Dedifferentiated amniotic fluid mesenchymal stem cell (primary cell): ENCODE measurements at regions not wholly inside any gene's neighbourhood (a gene's known extent, or its start where the extent isn't known, plus 50 kb on each side); places are given as distances from the start of the nearest gene placed in this dataset.

Source experiments
- DNase-seq: peaks from one replicate; pipeline ENCODE4 v3.0.0-alpha.2; 2016; ENCODE audit errors: extremely low spot score

DNA sequence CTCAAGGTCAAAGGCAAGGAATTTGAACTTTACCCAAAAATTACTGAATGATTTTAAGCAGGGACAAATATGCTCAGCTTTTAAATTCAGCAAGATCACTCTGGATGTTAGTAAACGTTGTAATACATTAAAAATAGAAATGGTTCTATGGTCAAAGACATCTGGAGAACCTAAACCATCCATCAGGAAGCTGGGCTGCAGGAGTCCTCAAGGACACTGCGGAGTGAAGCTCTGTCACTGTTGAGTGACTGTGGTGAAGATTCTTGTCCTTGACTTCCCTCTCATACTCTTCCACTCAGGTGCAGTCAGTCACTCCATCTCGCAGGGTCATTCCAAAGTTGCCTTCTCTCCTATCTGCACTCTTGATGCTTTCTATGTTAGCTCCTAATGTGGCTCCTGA is 450.7 kb downstream of the FOXO1 start:
- no peak for DNase-seq

GRCh38 chr13:40217675-40218074 is 448.8 kb downstream of the FOXO1 start:
- DNase-seq: no peak

DNA sequence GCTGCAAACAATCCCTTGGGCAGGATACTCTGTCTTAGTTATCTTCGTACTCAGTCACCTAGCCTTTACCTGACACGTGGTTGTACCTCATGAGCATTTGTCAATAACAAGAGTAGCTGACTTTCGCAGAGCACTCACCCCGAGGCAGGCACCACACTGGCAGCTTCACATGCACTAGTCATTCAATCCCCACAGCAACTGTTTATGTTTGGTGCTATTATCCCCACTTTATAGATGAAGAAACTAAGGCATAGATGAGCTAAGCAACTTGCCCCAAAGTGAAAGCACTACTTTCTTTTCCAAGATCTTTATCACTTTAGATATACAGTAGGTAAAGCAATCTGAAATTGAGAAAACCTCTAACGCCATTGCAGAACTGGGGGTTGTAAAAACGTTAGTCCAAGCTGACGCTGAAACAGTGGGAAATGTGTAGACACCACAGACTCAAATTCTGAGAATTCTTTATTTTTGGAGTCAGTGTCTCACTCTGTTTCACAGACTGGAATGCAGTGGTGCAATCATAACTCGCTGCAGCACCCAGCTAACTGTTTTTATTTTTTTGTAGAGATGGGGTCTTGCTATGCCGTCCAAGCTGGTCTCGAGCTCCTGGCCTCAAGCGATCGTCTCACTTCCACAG is 446.0 kb downstream of the FOXO1 start:
- no peak for DNase-seq

DNA sequence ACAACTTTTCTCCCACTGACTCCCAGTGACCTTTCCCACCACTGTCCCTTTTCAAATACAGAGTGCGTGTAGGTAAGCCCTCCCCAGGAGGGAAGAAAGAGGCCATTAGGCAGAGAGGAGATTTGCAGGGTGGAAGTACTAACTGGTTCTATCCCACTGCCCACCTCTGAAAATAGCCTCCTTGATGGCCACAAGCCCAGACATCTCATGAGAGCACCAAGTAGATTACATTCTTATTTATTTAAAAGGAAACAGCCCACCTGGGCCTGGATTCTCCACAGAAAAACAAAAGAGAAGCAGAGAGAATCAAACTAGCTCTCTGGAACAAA is 445.3 kb downstream of the FOXO1 start:
- no peak for DNase-seq

- no peak for DNase-seq
Observed at GRCh38 chr13:40221460-40222201, 444.8 kb downstream of the FOXO1 start.

GRCh38 chr13:40223585-40223984 is 442.9 kb downstream of the FOXO1 start:
- no peak for DNase-seq

DNA sequence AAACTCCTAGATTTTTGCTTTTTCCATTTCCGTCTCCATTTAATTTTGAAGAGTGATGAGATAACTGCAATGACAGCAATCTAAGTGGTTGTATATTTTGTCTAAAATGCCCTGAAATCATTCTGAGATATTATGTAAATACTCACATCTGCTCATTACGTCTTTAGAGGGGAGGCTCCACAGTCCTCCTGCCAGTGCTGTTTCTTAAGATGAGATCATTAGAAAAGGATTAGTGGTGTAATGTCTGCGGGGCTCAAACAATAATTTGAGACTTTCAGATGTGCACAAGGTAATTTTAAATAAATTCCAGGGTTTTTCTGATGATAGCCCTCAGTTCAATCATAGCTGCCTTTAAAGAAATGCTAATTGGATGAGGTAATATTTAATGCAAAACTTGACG is 437.9 kb downstream of the FOXO1 start:
- DNase-seq: no peak

DNA sequence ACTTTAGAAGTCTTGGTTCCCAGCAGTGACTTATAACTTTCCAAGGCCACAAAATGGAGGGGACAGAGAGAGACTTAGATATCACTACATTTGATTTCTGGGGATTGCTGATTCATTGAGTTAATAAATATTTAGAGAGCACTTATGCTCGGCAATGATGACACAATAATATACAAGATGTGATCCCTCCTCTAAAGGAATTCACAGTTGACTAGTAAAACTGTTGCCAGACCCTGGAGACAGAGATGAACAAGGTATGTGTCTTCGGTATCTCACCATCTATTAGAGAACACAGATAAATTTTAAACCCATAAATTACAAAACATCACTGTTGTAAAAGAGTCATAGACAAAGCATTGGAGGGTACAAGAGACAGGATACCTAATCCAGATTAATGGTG is 437.5 kb downstream of the FOXO1 start:
- DNase-seq: no peak

DNA sequence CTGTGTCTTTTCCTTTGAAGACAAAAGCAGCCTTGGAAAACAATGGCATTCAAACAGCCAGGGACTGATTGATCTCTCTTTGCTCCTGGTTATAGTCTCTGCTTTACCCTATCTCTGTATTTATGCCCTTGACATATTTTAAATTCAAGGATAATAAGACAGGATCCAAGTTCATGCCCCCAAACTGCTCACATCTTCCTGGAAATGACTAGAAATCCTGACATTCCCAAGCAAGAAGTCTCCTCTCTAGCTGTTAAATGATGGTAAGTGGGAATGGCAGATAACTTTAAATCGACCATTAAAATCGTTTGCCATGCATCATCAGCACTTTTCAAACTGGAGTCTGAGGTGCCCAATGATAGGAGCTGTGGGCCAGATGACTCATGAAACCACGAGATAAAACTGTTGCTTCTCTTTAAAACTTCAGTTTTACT is 435.6 kb downstream of the FOXO1 start:
- DNase-seq: no peak

DNA sequence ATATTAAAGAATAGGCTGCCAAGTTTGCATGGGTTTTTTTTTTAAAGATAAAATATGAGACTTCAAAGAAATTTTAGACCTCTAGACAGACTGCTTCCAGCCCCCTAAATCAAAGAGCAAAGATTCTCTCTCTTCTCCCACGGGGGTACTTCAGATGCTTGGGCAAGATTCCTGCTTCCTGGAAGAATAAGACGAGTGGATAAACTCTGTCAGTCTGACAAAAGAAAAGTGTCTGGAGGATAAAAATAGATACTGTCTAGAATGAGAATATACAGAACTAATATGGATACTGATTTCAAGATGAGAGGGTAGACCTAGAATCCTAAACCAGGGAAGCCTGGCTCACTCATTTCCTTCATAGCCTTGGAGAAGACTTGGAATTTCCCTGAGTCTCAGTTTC is 435.1 kb downstream of the FOXO1 start:
- DNase-seq: no peak

DNA sequence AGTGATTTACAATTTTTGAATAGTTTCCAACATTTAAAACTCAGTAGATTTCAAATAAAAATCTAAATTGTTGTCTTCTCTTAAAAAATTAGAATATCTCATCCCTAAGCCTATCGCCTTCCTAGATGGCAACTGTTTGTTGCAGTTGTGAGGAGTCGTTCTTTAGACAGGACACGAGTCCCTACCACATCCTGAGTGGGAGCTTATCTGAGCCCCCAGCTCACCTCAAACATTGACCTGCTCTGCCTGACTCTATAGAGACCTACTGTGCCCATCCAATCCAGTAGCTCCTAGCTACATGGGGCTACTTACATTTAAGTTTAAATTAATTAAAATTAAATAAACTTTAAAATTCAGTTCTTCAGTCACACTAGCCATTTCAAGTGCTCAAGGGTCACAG is 434.7 kb downstream of the FOXO1 start:
- no peak for DNase-seq

DNA sequence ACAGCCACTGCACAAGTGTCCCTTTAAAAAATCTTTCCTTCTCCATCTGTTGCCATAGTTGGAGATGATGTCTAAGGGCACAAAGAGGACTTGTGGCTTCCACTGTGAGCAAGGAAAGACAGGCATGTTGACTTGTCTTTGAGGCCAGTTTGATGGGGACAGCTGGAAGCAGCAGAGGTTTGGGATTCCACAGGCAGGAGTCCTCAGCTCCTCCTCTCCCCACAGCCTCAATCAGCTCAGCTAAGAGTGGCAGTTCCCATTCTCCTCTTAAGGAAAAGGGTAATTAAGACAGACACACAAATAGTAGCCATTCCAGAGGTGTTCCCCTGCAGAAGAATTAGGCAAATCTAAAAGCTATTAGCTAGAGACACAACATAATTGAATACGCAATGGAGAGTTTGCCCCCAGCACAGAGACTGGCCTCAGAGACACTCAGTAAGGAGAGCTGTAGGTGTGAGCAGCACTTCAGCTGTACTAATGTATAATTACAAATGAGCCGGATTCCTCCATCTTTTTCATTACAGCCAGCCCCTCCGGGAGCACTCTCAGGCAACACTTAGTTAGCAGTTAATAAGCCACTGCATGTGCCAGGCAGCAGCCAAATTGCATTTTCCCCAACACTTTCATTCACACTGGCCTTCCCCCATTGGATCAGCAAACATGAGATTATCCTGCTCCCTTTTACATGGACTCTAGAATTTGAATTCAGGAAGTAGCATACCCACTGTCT is 434.0 kb downstream of the FOXO1 start:
- no peak for DNase-seq

GRCh38 chr13:40233731-40234195 is 432.7 kb downstream of the FOXO1 start:
- DNase-seq: no peak

GRCh38 chr13:40235160-40235796 is 431.2 kb downstream of the FOXO1 start:
- DNase-seq: no peak

DNA sequence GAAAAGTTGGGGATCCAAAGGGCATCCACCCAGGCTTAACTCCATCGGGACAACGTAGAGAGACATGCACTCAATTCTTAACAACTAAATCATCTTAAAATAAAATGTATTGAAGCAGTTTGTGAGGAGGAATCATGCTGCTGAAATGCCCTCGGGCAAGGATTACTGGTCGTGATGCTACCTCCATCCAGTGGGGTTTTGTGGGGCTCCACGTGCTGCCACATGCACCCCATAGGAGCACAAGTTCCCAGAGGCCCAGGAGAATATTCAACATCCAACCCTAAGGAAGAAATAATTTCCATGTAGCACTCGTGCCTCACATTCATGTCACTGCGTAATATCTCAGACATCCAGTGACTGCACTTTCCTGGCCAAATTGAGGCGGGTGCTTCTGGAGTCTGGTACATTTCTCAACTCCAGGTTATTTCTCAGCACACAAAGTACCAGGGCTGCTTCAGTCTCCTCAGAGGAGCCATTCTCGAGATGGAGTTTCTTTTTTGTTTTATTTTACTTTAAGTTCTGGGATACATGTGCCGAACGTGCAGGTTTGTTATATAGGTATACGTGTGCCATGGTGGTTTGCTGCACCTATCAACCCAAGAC is 429.8 kb downstream of the FOXO1 start:
- DNase-seq: no peak

DNA sequence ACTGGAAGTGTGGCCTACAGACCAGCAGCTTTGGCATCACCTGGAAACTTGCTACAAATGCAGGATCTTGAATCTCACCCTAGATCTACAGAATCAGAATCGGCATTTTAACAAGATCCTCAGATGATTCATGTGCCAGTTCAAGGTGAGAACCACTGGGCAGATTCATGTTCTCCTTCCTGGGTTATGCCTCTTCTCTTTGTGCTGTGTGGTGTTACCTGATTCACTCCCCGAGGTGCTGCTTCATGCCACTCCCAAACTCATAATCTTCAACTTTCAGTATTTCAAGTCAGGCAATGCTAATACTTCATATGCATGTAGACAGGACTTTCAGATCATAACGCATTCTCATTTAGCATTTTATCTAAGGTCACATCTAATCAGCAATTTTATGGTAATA is 427.7 kb downstream of the FOXO1 start:
- no peak for DNase-seq

DNA sequence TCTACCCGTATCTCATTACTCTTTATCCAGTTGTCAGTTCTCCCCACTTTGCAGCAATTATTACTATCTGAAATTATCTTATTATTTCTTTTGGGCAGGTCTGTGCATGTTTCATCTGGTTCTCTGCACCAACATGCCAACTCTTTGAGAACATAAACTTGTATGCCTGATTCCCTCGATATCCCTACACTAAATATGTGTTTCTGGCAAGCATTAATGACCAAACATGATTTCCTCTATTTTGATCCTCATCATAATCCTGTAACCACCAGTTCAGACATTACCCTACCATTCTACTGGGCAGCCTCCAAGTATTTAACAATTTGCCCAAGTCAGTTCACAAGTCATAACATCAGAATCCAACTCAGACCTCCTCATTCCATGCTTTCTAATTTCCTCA is 426.1 kb downstream of the FOXO1 start:
- DNase-seq: no peak

DNA sequence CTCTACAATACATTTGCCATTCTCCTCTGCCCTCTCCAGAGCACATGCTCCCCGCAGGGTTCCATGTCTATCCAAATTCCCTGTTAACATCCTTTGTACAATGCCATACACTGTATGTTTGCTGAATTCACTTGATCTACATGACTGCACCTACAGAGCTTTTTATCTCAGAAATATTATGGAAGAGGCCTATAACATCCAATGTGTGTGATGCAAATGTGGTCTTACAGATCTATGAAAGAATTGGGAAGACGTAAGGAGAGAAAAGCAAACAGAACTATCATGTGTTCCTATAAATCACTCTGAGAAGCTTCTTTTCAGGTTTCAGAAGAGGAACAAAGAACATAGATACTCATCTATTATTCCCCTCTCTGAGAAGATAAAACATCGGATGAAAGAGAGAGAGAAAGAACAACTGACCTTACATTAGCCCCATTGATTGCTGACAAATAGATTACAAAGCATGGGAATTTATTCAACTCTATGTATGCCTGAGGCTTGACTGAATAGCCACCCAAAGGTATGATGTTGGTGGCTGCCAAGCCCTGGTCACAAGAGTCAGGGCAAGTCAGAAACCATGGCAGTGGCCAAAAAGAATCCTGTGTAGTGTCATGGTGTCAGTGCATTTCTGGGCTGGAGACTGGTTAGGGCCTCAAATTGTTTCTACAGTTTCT is 425.2 kb downstream of the FOXO1 start:
- no peak for DNase-seq

DNA sequence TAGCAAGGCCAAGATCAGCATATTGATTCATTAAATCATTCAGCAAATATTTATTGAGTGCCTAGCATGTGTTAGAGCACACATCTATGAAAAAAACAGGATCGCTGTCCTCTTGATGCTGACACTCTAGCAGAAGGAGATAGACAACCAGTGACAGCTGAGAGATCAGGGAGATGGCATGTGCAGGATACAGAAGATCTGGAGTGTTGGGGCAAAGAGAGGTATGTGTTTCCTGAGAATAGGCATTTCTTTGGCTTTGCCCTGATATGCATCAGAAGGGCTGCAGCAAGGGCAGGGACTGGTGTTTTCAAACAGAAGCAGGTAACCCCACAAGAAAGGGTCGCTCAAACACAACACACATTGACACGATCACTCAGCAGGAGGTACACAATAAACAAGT is 423.4 kb downstream of the FOXO1 start:
- DNase-seq: no peak

DNA sequence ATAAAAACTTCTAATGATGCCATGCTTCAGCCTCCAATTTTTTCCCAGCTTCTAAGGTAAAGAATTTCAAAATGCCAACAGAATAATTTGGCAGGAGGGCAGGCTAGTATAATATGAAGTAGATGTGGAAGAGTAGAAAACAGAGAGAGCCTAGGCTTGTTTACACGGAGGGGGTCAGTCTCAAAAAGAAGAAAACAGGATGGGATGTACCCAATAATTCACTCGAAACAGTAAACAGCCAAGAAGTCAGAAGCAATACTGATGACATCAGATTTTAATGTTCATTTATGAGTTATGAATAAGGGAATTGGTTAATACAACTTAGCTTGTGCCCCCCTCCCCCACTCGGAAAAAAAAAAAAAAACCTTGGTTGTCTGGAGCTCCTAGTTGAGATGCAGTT is 422.5 kb downstream of the FOXO1 start:
- no peak for DNase-seq

DNA sequence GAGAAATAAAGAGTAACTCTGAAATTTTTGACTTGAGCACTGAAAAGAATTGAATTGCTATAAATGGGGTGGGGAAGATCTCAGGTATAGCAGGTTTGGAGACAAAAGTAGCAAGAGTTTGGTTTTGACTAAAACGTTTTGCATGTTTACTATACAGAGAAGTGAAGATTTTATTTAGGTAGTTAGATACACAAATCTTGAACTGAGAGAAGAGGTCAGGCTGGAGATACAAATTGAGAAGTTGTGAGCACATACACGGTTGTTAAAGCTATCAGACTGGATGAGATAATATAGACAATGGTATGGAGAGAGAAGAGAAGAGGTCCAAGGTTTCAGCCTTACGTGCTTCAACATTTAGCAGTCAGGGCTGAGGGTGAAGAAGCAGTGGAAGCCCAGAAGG is 420.9 kb downstream of the FOXO1 start:
- DNase-seq: no peak

DNA sequence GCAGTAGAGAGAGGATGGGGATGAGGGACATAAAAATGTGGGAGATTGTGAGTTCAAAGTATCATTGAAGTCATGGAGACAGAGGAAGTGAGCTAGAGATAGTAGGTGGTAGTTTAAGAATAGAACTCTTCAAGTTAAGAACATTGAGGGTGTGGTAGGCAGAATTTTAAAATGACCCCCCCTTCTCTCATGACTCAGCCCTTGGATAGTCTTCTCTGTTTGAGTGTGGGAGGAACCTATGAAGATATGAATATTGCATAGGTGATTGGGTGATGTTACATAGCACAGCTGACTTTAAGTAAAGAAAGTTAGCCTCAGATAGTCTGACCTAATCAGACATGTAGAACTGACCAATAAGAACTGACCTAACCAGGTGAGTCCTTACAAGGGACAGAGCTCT is 418.6 kb downstream of the FOXO1 start:
- no peak for DNase-seq
